ENCODE measurements at regions not wholly inside any gene's neighbourhood (a gene's known extent, or its start where the extent isn't known, plus 50 kb on each side); places are given as distances from the start of the nearest gene placed in this dataset.

GRCh38 chr9:90088434-90088833 lies 483.6 kb downstream of the GADD45G start:
- BruUV-seq (replicated peaks), result no TSS peak
- no peak overlapping the region for H3K4me3 ChIP-seq (ENCODE audit: low read depth, low read length)
- no peaks in the 10 kb centered on the region for H3K9me3 Mint-ChIP-seq (ENCODE audit: unreplicated experiment)
- no peak overlapping the region for H3K4me3 Mint-ChIP-seq (ENCODE audit: unreplicated experiment)
- no peaks in the 10 kb centered on the region for H3K27me3 Mint-ChIP-seq (ENCODE audit: insufficient read depth, unreplicated experiment)
- intact Hi-C loops (cut with micrococcal nuclease; ENCODE audit: unreplicated experiment), result no loop called here
- H3K9me3 ChIP-seq, result no peaks in the 10 kb centered on the region
- H3K36me3 Mint-ChIP-seq (ENCODE audit: insufficient read depth, unreplicated experiment), result no peaks in the 10 kb centered on the region
- DNase-seq, result no peak
- H3K27me3 ChIP-seq (replicated peaks; ENCODE audit: control insufficient read depth, insufficient read depth, low read length), result no peaks in the 10 kb centered on the region
- no peak for TF ChIP-seq CTCF (IDR thresholded peaks at IDR 0.05; ENCODE audit: insufficient read depth in 1 of 2, low read depth in 1 of 2, low read length in 1 of 2, severe bottlenecking in 1 of 2, unreplicated experiment in 1 of 2)
- no peaks in the 10 kb centered on the region for H3K36me3 ChIP-seq (ENCODE audit: control insufficient read depth, insufficient read depth, low read length)
- H3K27ac Mint-ChIP-seq (ENCODE audit: unreplicated experiment), result no peak overlapping the region
- H3K4me1 Mint-ChIP-seq (ENCODE audit: low read depth, unreplicated experiment), result no peaks in the 10 kb centered on the region
- ChIA-PET POLR2A (no interaction called here), CTCF (no interaction called here)
- H3K4me1 ChIP-seq, result no peaks in the 10 kb centered on the region

- no peaks in the 10 kb centered on the region for H3K27me3 ChIP-seq (replicated peaks; ENCODE audit: control insufficient read depth, insufficient read depth, low read length)
- BruUV-seq (replicated peaks), result no TSS peak
- no peak overlapping the region for H3K27ac Mint-ChIP-seq (ENCODE audit: unreplicated experiment)
- H3K36me3 ChIP-seq (ENCODE audit: control insufficient read depth, insufficient read depth, low read length), result no peaks in the 10 kb centered on the region
- no peaks in the 10 kb centered on the region for H3K9me3 Mint-ChIP-seq (ENCODE audit: unreplicated experiment)
- TF ChIP-seq CTCF (IDR thresholded peaks at IDR 0.05; ENCODE audit: insufficient read depth in 1 of 2, low read depth in 1 of 2, low read length in 1 of 2, severe bottlenecking in 1 of 2, unreplicated experiment in 1 of 2), result no peak
- intact Hi-C loops (cut with micrococcal nuclease; ENCODE audit: unreplicated experiment), result no loop called here
- DNase-seq, result no peak
- no peak overlapping the region for H3K4me3 Mint-ChIP-seq (ENCODE audit: unreplicated experiment)
- ChIA-PET CTCF (no interaction called here), POLR2A (no interaction called here)
- no peaks in the 10 kb centered on the region for H3K27me3 Mint-ChIP-seq (ENCODE audit: insufficient read depth, unreplicated experiment)
- no peaks in the 10 kb centered on the region for H3K9me3 ChIP-seq
- H3K36me3 Mint-ChIP-seq (ENCODE audit: insufficient read depth, unreplicated experiment), result no peaks in the 10 kb centered on the region
- no peaks in the 10 kb centered on the region for H3K4me1 Mint-ChIP-seq (ENCODE audit: low read depth, unreplicated experiment)
- H3K4me1 ChIP-seq, result no peaks in the 10 kb centered on the region
- H3K4me3 ChIP-seq (ENCODE audit: low read depth, low read length), result no peak overlapping the region
Observed at GRCh38 chr9:90088856-90089255, 484.0 kb downstream of the GADD45G start.

DNA sequence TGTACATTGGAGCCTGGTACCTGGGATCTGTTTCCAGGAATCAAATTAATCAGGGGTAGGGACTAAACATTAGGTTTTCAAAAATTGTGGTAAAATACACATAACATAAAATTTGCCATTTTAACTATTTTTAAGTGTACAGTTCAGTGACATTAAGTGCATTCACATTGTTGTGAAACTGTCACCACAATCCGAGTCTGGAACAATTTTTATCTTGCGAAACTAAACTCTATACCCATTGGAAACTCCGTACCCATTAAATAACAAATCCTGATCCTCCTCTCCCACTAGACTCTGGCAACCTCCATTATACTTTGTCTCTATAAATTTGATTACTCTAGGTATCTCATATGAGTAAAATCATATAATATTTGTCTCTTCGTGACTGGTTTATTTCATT lies 486.2 kb downstream of the GADD45G start:
- no peaks in the 10 kb centered on the region for H3K27me3 ChIP-seq (replicated peaks; ENCODE audit: control insufficient read depth, insufficient read depth, low read length)
- TF ChIP-seq CTCF (IDR thresholded peaks at IDR 0.05; ENCODE audit: insufficient read depth in 1 of 2, low read depth in 1 of 2, low read length in 1 of 2, severe bottlenecking in 1 of 2, unreplicated experiment in 1 of 2), result no peak
- H3K9me3 Mint-ChIP-seq (ENCODE audit: unreplicated experiment), result no peaks in the 10 kb centered on the region
- H3K27me3 Mint-ChIP-seq (ENCODE audit: insufficient read depth, unreplicated experiment), result no peaks in the 10 kb centered on the region
- no peaks in the 10 kb centered on the region for H3K9me3 ChIP-seq
- CTCF ChIA-PET, result no interaction called here
- no peak overlapping the region for H3K4me3 ChIP-seq (ENCODE audit: low read depth, low read length)
- no peaks in the 10 kb centered on the region for H3K4me1 ChIP-seq
- BruUV-seq (replicated peaks), result no TSS peak
- no peak overlapping the region for H3K4me3 Mint-ChIP-seq (ENCODE audit: unreplicated experiment)
- DNase-seq, result no peak
- POLR2A ChIA-PET, result no interaction called here
- no peaks in the 10 kb centered on the region for H3K36me3 Mint-ChIP-seq (ENCODE audit: insufficient read depth, unreplicated experiment)
- no peaks in the 10 kb centered on the region for H3K36me3 ChIP-seq (ENCODE audit: control insufficient read depth, insufficient read depth, low read length)
- no peaks in the 10 kb centered on the region for H3K4me1 Mint-ChIP-seq (ENCODE audit: low read depth, unreplicated experiment)
- no peak overlapping the region for H3K27ac Mint-ChIP-seq (ENCODE audit: unreplicated experiment)
- intact Hi-C loops (cut with micrococcal nuclease; ENCODE audit: unreplicated experiment), result no loop called here

Measured in Caco-2 (cell line).